Dedifferentiated amniotic fluid mesenchymal stem cell (primary cell): ENCODE measurements at regions not wholly inside any gene's neighbourhood (a gene's known extent, or its start where the extent isn't known, plus 50 kb on each side); places are given as distances from the start of the nearest gene placed in this dataset.

Source experiments
- DNase-seq: peaks from one replicate; pipeline ENCODE4 v3.0.0-alpha.2; 2016; ENCODE audit errors: extremely low spot score

DNA sequence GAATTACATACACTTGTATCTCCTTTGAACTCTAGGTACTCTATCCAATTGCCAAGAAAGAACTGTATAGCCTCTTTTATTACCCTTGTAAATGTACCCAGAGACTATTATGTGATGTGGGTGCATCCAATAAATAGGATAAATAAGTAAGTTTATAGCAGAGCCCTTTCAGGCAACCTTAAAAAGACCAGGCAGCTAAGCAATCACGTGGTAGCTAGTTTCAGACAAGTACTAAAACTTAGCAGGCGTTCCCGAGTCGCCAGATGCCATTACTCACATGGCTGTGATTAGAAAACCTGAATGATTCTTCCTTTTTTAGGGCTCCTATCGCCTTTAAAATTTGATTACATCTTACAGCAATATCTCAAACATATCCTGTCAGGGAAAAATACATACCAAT, 1303.0 kb downstream of the EFNB2 start:
- DNase-seq, result no peak

DNA sequence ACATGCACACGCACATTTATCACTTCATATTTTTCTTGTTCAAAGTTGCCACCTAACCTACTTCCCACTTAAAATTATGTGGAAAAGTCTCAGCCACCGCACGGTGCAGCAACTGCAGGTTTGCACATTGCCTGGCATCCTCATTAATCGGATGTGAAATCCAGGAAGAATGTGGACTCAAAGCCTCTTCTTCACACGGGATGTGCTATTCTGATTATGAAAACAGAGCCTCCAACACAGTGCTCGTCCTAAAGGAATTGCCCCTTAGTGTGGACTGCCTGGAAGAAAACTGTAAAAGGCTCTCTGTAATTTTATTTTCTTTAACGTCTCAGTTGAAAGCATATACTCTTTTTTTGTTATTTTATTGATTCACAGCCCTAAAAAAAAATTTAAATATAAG, 1303.5 kb downstream of the EFNB2 start:
- no peak for DNase-seq

DNA sequence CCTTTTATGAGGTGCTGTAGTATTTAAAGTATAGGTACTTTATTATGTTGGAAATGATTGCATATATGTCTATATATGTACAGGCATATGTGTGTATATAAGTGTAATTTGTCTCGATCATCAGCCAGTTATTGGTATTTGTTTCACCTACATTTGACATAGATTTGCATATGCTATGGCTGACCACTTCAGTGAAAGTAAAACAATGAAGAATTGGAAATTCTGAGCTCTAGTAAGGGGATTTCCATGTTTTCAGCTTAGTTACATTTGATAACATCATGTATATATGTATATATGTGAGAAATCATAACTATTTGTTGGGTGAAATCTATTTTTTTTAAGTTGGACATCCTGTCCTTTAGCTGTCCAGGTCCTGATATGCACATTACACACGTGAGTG, 1303.9 kb downstream of the EFNB2 start:
- no peak for DNase-seq

DNA sequence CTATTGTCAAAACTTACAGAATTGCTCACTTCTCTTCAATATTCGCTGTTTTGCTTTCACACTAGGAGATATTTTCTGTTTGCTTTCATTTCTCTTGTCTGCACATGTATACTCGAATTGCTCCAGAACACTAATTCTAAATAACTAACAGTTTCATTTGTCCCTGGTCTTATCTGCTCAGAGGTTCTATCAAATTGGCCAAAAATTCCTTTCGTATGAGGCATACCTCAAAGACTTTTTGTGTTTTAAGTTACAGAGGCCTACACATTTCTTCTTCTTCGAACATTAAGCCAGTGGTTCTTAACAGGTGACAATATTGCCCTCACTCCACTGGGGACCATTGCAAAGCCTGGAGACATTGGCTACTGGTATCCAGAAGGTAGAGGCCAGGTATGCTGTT, 1314.6 kb downstream of the EFNB2 start:
- no peak for DNase-seq

DNA sequence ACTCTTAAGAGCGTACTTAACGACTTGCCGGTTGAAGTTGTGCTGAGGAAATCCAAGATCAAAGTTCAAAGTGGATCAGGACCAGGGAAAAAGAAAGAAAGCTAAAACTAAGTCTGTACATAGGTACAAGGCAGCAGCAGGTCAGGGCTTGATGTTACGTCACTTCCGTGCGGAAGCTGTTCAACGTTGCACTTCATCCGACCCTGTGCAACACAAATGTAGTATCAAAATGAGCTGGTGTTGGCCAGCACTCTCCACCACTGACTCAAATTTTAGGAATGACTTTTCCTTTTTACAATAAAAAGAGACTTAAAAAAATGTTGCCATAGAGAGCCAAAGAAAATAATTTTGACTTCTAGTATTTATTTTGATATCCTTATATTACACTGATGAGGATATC, 1315.4 kb downstream of the EFNB2 start:
- no peak for DNase-seq

DNA sequence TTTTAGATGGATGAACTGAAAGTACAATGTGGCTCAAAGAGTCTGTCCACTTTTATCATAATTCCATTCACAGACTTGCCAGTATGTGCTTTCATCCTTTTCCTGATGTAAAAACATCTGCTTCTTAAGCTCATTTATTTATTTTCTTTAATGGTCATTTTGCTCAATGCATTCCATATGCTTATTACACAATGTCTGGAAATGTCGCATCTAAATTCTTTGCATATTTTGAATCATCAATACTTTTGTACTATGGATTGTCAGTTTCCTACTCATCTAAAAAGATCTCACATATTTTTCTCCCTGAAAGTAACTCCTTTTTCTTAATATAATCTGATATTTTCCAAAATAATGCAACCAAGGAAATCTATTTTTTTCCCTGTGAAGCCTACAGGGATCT, 1315.8 kb downstream of the EFNB2 start:
- peak; percentile 31 for DNase-seq

DNA sequence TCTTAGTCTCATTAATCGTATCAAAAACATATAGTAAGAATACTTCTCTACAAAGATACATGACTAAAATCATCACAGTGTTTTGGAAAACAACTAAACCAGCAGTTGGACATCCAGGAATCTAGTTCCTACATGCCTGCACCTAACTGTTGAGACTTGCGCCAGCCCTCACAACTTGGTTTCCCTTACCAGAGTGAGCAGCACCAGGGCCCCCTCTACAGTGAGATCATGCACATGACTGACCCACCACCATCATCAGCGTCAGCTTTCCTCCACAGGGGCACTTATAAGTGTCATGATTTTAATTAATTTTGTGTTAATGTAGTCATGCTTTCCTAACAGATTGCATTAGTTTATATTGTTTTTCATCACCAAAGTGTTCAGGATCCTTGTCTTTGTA, 1322.0 kb downstream of the EFNB2 start:
- no peak for DNase-seq

DNA sequence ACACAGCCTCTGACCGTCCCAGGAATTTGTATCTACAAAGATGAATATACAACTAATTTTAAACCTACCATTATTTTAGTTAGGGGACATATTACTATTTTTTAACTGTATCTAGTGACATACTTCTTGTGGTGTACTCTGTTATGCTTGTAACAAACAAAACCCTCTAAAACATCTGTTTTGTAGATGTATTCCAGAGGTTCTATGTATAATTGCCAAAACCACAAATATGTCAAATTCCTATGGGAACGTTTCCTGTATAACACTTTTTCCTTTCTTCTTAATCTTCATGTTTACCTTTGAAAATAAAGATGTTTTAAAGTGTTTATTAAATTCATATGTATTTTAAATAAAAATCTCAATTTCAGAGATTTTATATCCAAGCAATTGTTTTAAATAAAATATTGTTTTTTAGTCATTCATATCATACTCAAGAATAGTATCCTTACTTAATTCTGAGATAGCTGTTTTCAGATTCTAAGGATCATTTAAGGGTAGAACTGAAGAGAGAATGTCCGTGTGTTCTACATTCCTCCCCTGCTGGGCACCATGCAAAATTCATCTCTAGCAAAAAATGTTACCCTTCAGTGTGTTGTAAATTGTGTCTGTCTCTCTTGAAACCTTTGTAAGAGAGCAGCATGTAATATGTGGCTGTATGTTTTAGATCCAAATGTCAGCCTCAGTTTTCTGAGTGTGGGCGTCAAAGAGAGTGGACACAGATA, 1327.7 kb downstream of the EFNB2 start:
- no peak for DNase-seq

DNA sequence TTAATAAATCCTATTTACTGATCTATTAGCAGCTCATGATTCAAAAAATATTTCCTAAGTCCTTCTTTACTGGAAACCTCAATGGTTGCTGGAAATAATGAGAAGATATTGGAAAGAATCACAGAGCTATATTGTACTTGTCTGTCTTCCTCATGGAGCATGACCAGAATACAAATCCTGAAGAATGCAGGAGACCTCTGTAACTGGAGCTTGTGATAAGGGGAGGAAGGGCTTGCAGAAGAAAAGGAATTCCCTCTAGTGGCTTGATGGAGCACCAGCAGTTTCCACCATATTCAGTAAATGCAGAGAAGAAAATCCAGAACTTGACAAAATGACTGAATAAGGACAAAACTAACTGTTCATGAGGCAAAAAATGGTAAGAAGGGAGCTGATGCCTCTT, 1333.1 kb downstream of the EFNB2 start:
- peak; percentile 41 for DNase-seq

DNA sequence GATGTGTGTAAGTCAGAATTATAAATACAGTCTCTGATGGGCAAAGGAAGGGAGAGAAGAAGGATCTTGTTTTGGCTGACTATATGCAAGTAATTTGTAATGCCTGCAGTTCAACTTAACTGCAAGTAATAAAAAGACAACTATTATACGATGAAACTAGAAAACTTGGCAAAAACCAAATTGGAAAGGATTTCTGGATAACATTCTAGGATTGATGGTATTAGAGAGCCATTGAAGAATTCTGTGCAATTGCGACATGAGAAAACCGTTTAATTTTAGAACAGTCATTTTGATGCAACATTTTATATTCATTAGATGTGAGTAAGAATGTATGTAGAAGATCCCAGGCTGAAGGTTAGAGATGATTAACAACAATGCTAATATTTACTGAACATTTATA, 1334.1 kb downstream of the EFNB2 start:
- no peak for DNase-seq

DNA sequence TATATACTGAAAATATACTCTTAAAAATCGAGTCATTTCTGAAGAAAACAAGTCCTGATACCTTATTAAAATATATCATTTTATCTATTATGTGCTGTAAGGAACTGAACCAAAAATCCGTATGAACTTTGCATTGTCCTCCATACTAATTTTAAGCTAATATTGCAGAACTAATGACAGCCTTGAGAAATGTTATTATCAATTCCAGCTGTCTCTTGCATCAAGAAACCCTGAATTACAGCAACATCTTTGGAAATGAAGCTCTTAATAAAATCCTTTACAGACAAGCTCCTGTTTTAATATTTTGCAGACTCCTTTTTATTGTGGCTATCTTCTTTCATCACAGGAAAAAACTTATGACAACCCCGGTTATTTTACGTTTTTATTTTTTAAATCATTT, 1335.3 kb downstream of the EFNB2 start:
- DNase-seq, result no peak

DNA sequence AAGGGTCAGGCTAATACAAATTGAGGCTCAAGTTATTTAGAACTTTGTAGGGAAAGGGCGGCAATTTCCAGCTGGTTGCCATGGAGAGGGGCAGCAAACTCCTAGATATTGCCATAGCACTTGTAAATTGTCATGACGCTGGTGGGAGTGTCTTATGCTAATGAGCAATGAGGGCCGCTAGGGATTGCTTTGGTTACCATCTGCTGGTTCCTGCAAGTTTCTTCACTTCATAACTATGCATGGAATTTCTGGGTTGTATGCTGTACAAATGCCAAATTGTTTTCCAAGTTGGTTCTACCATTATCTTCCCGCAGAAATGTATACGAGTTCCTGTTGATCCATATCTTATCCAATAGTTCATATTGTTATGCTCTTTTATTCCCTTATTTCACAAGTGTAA, 1339.4 kb downstream of the EFNB2 start:
- DNase-seq, result no peak

DNA sequence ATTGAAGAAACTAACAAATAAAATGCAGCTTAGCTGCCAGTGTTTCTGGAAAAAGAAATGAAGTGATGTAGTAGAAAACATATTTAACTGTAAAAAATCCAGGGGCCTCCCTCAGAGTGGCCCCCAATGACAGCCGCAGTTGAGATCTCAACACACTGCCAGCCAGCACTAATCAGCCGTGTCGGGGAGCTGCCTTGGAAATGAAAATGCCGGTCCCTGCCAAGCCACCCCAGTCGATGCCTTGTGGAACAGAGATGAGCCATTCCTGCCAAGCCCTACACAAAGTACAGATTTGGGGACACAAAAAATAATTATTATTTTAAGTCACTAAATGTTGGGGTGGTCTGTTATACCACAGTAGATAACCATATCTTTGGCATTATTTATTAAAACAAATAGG, 1342.4 kb downstream of the EFNB2 start:
- no peak for DNase-seq

DNA sequence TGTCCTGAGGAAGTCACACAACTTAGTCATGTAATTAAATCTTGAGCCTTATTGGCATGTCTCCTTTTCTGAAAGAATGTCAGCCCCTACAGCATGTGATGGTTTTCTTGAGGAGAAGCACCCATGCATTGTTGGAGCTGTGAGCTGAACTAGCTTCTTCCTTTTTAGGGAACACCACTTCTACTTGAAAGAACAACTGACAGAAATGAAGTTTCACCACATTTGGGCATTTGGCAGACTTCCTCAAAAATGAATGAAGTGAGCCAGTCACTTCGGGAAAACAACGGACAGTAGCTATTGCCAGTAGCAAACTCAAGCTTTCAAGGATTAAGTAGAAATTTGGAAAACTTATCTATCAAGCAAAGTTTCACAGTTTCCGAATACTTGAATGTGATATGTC, 1351.3 kb downstream of the EFNB2 start:
- DNase-seq, result no peak

DNA sequence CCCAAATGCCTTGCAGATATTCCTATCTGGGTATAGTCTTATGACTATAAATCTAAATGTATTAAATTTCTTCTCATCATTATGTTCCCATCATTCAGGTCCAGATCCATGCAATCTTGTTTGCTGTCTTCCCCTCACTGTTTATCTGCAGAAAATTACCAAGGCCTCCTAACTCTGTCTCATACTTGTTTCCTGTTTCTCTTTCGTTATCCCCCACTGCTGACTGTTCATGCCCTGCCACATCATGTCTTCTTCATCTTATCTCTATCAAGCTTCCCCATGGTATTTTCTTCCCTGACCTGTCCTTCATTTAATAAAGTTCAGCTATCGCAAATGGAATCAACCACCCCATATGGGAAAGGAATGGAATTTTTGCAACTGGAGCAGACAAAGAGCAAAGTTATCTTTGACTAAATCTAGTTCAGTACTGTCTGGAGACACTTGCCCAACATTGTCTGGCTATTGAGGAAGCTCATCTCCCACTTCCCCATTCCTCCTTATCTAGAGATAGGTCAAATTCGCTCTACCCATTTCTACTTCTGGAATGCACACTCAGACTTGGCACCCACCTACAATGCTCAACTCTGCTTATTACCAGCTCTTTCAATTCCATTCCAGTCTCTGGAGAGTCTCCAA, 1358.1 kb downstream of the EFNB2 start:
- DNase-seq, result no peak

DNA sequence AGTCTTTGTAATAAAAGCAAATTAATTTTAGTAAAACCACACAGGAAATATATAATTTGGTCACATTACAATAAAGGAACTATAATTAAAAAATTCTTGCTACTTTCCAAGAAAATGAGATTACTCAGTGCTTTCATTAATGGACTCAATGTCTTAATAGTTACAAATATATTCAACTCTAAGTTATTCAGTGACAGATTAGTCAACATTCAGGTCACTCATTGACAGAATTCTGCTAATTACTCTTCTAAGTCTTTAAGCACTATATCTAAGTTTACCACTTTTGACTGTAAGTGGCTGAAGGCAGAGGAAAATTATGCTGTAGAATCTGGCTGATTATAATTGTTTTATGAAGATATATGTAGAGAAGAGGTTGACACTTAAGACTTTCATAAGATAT, 1365.0 kb downstream of the EFNB2 start:
- no peak for DNase-seq

DNA sequence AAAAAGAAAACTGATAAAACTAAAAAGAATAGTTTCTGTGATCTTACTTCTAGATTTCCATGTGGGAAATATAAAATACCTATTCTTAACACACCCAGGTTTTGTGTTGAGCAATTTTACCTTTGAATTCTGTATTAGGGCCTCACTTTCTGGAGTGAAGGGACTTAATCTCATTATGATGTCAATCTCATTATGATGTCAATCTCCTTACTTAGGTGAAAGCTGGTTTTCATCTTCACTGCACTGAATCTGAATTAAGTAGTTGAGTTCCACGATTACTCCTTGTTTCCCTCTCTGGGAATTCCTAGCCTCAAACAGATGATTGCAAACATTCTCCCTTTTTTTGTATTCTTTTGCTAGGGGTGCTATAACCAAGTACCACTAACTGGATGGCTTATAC, 1367.2 kb downstream of the EFNB2 start:
- DNase-seq, result no peak

DNA sequence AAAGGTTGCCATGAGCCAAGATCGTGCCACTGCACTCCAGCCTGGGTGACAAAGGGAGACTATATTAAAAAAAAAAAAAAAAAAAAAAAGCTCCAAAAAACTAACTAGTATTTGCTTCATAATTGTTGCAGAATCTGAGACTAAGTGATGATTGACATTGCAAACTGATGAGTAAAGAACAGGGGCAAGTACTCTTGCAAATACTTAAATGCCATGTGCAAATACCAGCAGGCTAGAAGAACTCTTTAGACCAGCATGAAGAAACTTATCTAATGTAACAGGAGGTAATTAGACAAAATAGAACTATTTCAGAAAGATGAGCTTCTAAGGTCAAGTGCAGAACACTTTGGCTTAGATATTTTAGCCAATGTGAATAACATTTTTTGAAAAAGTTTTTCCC, 1368.1 kb downstream of the EFNB2 start:
- no peak for DNase-seq

DNA sequence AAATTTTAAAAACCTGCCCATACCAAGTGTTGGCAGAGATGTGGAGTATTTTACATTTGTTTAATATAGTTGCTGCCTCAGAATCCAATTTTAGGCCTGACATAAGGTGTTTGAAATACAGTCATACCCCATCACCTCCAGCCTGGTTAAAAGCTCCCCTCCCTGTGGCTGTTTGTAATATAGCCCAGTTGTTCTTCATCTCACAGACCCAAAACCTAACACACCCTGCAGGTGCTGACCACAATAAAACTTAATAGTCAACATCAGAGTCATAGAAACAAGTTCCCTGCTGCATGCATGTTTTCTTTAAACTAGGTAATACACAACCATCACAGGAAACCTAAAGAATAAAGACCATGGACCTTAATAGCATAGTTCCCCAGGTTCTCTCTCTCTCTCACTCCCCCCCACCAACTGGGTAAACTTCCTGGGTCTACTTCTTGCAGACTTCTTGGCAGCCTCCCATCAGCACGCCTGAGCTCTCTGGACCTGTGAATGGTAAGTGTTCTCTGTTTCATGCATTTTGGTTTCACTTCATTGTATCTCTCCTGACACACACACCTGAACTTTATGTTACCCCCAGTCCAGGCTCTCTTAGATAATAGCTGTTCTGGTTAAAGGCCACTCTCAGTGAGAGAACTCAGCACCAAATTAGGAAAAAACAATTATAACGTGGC, 1369.9 kb downstream of the EFNB2 start:
- DNase-seq, result no peak

DNA sequence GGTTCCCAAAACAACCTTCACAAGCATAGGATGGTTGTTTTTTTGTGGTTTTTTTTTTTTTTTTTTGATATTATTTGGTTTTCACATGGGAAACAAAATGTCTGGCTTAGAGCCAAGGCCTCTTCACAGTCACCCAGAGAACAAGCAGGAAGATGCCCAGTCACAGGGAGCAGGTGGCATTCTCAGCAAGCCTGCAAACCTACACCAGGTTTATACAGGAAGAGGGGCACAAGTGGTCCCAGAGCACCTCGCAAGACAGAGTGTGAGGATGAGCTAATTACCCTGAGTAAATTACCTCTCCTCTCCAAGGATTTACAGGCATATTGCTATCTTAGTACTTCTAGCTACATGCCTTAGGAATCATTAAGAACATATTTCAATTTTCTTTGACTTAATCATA, 1375.6 kb downstream of the EFNB2 start:
- no peak for DNase-seq

DNA sequence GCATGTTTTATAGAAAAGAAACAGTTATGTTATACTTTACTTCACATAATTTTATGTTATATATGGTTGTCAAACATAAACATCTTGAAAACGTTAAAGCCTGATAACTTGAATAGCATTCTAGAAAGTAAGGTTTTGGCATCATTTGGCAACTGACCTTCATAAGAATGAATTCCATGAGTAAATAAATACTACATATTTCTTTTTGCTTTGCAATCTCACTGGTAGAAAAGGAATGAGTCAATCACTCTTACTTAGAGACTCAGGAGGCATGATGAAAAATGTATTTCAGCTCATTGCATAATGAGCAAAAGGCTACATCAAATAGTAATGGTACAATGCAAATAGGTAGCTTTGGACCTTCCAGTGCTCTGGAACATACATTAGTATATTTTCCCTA, 1381.9 kb downstream of the EFNB2 start:
- DNase-seq, result peak; percentile 88

DNA sequence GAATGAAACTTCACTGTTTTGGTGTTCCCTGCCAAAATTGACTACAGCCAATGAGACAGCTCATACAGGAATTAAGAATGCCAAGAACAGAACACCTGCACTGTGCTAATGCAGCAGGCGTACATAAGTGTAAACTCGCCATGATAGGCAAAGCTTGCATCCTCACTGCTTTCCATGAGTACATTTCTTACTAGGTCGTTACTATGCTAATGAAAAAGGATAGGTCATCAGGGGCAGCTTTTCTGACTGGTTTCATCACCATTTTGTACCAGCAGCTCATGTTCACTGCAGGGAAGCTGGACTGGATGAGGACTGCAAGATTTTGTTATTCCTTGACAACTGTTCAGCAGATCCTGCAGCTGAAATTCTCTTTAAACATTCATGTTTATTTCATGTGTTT, 1383.8 kb downstream of the EFNB2 start:
- DNase-seq, result no peak

DNA sequence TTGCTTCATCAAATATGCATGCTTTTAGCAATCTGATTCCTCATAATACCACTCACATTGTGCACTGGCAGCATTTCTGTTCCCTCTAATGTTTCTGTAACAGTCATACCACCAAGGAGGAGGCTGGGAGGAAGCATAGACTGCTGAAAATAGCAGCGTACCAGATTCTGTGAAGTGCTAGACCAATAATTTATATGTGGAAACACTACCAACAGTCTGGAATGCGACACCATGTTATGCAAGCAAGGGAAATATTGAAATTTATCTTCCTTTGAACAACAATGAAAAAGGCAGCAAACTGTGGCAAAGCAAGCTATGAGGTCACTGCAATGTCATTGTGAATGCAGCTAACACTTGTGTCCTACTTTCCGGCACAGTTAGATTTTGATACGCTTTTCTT, 1388.0 kb downstream of the EFNB2 start:
- no peak for DNase-seq
